Keratinocyte (primary cell): ENCODE measurements at regions not wholly inside any gene's neighbourhood (a gene's known extent, or its start where the extent isn't known, plus 50 kb on each side); places are given as distances from the start of the nearest gene placed in this dataset.

ENCODE experiments used
- DNase-seq: peaks from one replicate; pipeline ENCODE4 v3.0.0-alpha.2; 2011; ENCODE audit warnings: low read depth, missing footprints, low spot score
- FAIRE-seq: peaks from 2 replicates; lab custom pipeline; 2011; peaks lifted over from hg19 to GRCh38; lab: Jason Lieb, UNC
- H2AFZ ChIP-seq: 2 replicates; pipeline ENCODE4 v1.6.0; 2012; ENCODE audit warnings: low read length, control low read depth, inconsistent platforms; ENCODE audit not compliant: control insufficient read depth
- H3K27ac ChIP-seq: 2 replicates; pipeline ENCODE4 v1.5.1; 2011; ENCODE audit warnings: low read length; ENCODE audit not compliant: control insufficient read depth, insufficient read depth
- H3K27me3 ChIP-seq: 3 replicates; pipeline ENCODE4 v1.6.0; 2011; ENCODE audit warnings: low read length; ENCODE audit not compliant: control insufficient read depth, insufficient read depth; ENCODE audit errors: extremely low read depth
- H3K36me3 ChIP-seq, 2 experiments: 2 replicates in 1 of 2; 3 replicates in 1 of 2; pipeline ENCODE4 v1.5.1; 2011; ENCODE audit warnings: low read length in 2 of 2, mild to moderate bottlenecking in 1 of 2; ENCODE audit not compliant: control insufficient read depth in 2 of 2, insufficient read depth in 2 of 2; ENCODE audit errors: extremely low read depth in 1 of 2
- H3K4me1 ChIP-seq: 3 replicates; pipeline ENCODE4 v1.5.1; 2011; ENCODE audit warnings: low read length; ENCODE audit not compliant: control insufficient read depth, insufficient read depth; ENCODE audit errors: extremely low read depth
- H3K4me2 ChIP-seq: 3 replicates; pipeline ENCODE4 v1.6.0; 2011; ENCODE audit warnings: low read depth, low read length; ENCODE audit not compliant: control insufficient read depth, insufficient read depth; ENCODE audit errors: extremely low read depth
- H3K4me3 ChIP-seq, 3 experiments: fragments of 200-600 bp in 1 of 3; sonication (generic) in 1 of 3; 2 replicates in 2 of 3; 3 replicates in 1 of 3; pipeline ENCODE4 v1.5.1; 2011 to 2016; ENCODE audit warnings: low read length in 3 of 3, mild to moderate bottlenecking in 3 of 3, control low read depth in 2 of 3, inconsistent platforms in 1 of 3, low read depth in 1 of 3, mixed read lengths in 1 of 3, mixed run types in 1 of 3, moderate library complexity in 1 of 3; ENCODE audit not compliant: control insufficient read depth in 2 of 3, insufficient read depth in 2 of 3; ENCODE audit errors: extremely low read depth in 1 of 3
- H3K79me2 ChIP-seq: 2 replicates; pipeline ENCODE4 v1.6.0; 2012; ENCODE audit warnings: low read length; ENCODE audit not compliant: control insufficient read depth, insufficient read depth
- H3K9ac ChIP-seq: 3 replicates; pipeline ENCODE4 v1.6.0; 2011; ENCODE audit warnings: low read length; ENCODE audit not compliant: control insufficient read depth, insufficient read depth; ENCODE audit errors: extremely low read depth
- H3K9me1 ChIP-seq: 3 replicates; pipeline ENCODE4 v1.6.0; 2011; ENCODE audit warnings: low read length; ENCODE audit not compliant: control insufficient read depth, insufficient read depth; ENCODE audit errors: extremely low read depth
- H3K9me3 ChIP-seq: 2 replicates; pipeline ENCODE4 v1.5.1; 2012; ENCODE audit warnings: low read depth, low read length; ENCODE audit not compliant: control insufficient read depth
- H4K20me1 ChIP-seq: 3 replicates; pipeline ENCODE4 v1.6.0; 2011; ENCODE audit warnings: low read length; ENCODE audit not compliant: control insufficient read depth, insufficient read depth; ENCODE audit errors: extremely low read depth
- EZH2 ChIP-seq: IDR thresholded peaks from one replicate; pipeline ENCODE4 v1.6.1; 2012; ENCODE audit warnings: inconsistent platforms, mild to moderate bottlenecking, low read length, moderate library complexity
- dilution Hi-C: fragments of 300-500 bp; cut with MboI; formaldehyde crosslinking; loops from one replicate; pipeline ENCODE4 v1.7.0; 2020; ENCODE audit warnings: low sequenced_read_pairs; ENCODE audit not compliant: extremely low pct_ligation_motif_present
- TF ChIP-seq, protein P1 (sequence below), 3 experiments: IDR thresholded peaks in 1 of 3; conservative IDR thresholded peaks in 1 of 3; optimal IDR thresholded peaks in 1 of 3; 2 replicates in 2 of 3; 3 replicates in 1 of 3; pipeline versions ENCODE3 to v1.5.1; 2011; ENCODE audit warnings: low read length in 3 of 3, mild to moderate bottlenecking in 3 of 3, moderate library complexity in 2 of 3, control low read depth in 1 of 3, inconsistent platforms in 1 of 3; ENCODE audit not compliant: insufficient read depth in 2 of 3; ENCODE audit errors: extremely low read depth in 1 of 3

DNA sequence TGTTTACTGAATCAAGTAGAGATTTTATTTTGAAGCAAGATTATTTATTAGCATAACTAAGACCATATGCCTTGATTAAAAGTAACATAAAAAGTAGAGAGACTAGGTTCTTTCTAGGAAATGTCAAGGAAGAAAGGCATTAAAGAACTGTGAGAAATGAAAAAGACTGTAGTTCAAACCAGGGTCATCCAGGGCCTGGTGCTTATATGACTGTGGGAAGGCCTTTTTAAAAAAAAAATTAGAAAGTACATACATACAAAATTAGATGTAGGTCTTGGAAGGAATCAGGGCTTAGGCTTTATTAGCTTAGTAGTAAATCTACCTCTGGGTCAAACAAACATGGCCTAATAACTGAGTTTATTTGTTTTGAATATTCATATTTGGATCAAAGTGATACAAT, 173.9 kb upstream of the TBL1XR1 start:
- Histone ChIP-seq H3K9ac (no peak overlapping the region), H3K4me3 (no peak overlapping the region), H3K9me3 (no peaks in the 10 kb centered on the region), H2AFZ (no peak overlapping the region), H3K79me2 (no peaks in the 10 kb centered on the region), H3K4me1 (no peaks in the 10 kb centered on the region), H3K27ac (no peak overlapping the region), H3K4me2 (no peak overlapping the region), H3K27me3 (no peaks in the 10 kb centered on the region), H3K36me3 (no peaks in the 10 kb centered on the region), H4K20me1 (no peaks in the 10 kb centered on the region), H3K9me1 (no peaks in the 10 kb centered on the region)
- FAIRE-seq = no peak
- DNase-seq = no peak
- dilution Hi-C loops = no loop called here
- TF ChIP-seq EZH2 = no peak
- TF ChIP-seq, protein P1, sequence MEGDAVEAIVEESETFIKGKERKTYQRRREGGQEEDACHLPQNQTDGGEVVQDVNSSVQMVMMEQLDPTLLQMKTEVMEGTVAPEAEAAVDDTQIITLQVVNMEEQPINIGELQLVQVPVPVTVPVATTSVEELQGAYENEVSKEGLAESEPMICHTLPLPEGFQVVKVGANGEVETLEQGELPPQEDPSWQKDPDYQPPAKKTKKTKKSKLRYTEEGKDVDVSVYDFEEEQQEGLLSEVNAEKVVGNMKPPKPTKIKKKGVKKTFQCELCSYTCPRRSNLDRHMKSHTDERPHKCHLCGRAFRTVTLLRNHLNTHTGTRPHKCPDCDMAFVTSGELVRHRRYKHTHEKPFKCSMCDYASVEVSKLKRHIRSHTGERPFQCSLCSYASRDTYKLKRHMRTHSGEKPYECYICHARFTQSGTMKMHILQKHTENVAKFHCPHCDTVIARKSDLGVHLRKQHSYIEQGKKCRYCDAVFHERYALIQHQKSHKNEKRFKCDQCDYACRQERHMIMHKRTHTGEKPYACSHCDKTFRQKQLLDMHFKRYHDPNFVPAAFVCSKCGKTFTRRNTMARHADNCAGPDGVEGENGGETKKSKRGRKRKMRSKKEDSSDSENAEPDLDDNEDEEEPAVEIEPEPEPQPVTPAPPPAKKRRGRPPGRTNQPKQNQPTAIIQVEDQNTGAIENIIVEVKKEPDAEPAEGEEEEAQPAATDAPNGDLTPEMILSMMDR (optimal IDR thresholded peaks at IDR 0.05 in 1 of 3, IDR thresholded peaks at IDR 0.05 in 1 of 3, conservative IDR thresholded peaks at IDR 0.05 in 1 of 3; ENCODE audit: extremely low read depth in 1 of 3, insufficient read depth in 2 of 3, low read length in 3 of 3) = no peak

DNA sequence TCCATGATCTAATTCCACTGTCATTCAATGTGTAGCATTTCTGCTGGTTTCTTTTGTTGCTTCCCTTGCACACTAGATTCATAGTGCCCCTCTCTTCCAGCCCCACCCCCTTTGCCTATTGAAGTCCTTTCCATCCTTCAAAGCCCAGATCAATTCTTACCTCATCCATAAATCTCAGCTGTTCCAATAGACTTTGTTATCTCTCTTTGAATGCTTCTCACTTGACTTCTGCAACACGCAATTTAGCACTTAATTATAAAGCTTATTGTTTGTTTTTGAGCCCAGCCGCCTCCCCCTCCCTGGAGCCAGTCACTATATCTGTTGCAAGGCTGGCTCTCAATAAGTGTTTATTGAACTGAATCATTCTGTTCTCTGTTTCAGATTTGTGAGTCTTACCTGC, 174.6 kb upstream of the TBL1XR1 start:
- no peaks in the 10 kb centered on the region for H3K79me2 ChIP-seq
- no peaks in the 10 kb centered on the region for H4K20me1 ChIP-seq
- TF ChIP-seq, protein P1 (optimal IDR thresholded peaks at IDR 0.05 in 1 of 3, IDR thresholded peaks at IDR 0.05 in 1 of 3, conservative IDR thresholded peaks at IDR 0.05 in 1 of 3; ENCODE audit: extremely low read depth in 1 of 3, insufficient read depth in 2 of 3, low read length in 3 of 3) = no peak
- no peak for TF ChIP-seq EZH2

More for the DNA sequence above, 174.6 kb upstream of the TBL1XR1 start:
- Histone ChIP-seq H3K4me2 (no peak overlapping the region), H3K9me3 (no peaks in the 10 kb centered on the region), H3K9ac (no peak overlapping the region), H3K36me3 (no peaks in the 10 kb centered on the region), H3K9me1 (no peaks in the 10 kb centered on the region), H3K4me3 (no peak overlapping the region), H3K4me1 (peaks cover 4% of the 10 kb centered on the region), H3K27me3 (no peaks in the 10 kb centered on the region), H3K27ac (no peak overlapping the region), H2AFZ (no peak overlapping the region)
- FAIRE-seq (no peak), DNase-seq (no peak)
- dilution Hi-C loops = no loop called here
